ENCODE measurements at regions not wholly inside any gene's neighbourhood (a gene's known extent, or its start where the extent isn't known, plus 50 kb on each side); places are given as distances from the start of the nearest gene placed in this dataset.

- no peak for TF ChIP-seq NBN (conservative IDR thresholded peaks at IDR 0.05)
- TF ChIP-seq POGK (CRISPR knock-in tag; conservative IDR thresholded peaks at IDR 0.05) = no peak
- TF ChIP-seq ZFAT (CRISPR knock-in tag; conservative IDR thresholded peaks at IDR 0.05) = no peak
- no peak for TF ChIP-seq KAT7 (CRISPR knock-in tag; IDR thresholded peaks at IDR 0.05; ENCODE audit: borderline replicate concordance)
- TF ChIP-seq NFATC3 (CRISPR knock-in tag; IDR thresholded peaks at IDR 0.05) = no peak
- no peak for TF ChIP-seq ZNF235 (CRISPR knock-in tag; IDR thresholded peaks at IDR 0.05; ENCODE audit: borderline replicate concordance)
- TF ChIP-seq HOXD1 (CRISPR knock-in tag; IDR thresholded peaks at IDR 0.05) = no peak
Observed at GRCh38 chr1:96478228-96478627, 243.4 kb upstream of the PTBP2 start (continued).

DNA sequence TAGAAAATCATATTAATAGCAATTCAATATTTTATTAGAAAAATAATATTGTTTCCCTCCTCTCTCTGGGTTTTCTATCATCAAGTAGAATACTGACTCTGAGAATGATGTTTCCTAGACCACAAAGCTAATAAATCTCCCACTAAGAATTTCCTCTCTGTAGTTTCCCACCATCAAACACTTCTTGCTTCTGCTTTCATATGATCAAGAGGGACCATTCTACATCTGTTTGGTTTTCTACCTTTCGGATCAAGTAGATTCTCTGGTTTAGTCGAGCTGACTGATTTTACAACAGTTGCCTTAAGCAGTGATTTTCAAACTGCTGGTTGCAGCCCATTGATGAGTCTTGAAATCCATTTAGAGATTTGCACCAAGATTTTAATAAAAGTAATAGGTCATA lies 240.2 kb upstream of the PTBP2 start:
- Histone ChIP-seq H3K9me3 (ENCODE audit: low read length) (no peaks in the 10 kb centered on the region), H4K20me1 (ENCODE audit: insufficient read depth, low read length) (no peaks in the 10 kb centered on the region), H3K27me3 (ENCODE audit: control insufficient read depth in 1 of 2, insufficient read depth in 2 of 2, low read length in 2 of 2) (no peaks in the 10 kb centered on the region), H3K79me2 (ENCODE audit: insufficient read depth, low read length) (no peaks in the 10 kb centered on the region), H3K4me3 (replicated peaks in 1 of 3; ENCODE audit: insufficient read depth in 1 of 3, low read depth in 2 of 3, low read length in 3 of 3) (no peak overlapping the region), H3K27ac (ENCODE audit: extremely low read length, insufficient read depth, low read length) (no peak overlapping the region), H3K36me3 (replicated peaks in 1 of 2; ENCODE audit: control insufficient read depth in 1 of 2, insufficient read depth in 2 of 2, low read length in 2 of 2) (no peaks in the 10 kb centered on the region), H2AFZ (ENCODE audit: low read length) (no peak overlapping the region), H3K4me1 (ENCODE audit: insufficient read depth, low read length) (no peaks in the 10 kb centered on the region), H3K4me2 (ENCODE audit: low read depth, low read length) (no peak overlapping the region), H3K9ac (ENCODE audit: insufficient read depth, low read depth, low read length) (no peak overlapping the region)
- TF ChIP-seq ZNF441 (CRISPR knock-in tag; IDR thresholded peaks at IDR 0.05; ENCODE audit: borderline replicate concordance) = no peak
- TF ChIP-seq ZNF775 (CRISPR knock-in tag; IDR thresholded peaks at IDR 0.05; ENCODE audit: borderline replicate concordance) = no peak
- TF ChIP-seq GZF1 (CRISPR knock-in tag; IDR thresholded peaks at IDR 0.05) = no peak
- no peak for TF ChIP-seq ATF7-NPFF (CRISPR knock-in tag; IDR thresholded peaks at IDR 0.05; ENCODE audit: low read depth)
- no peak for TF ChIP-seq CENPT (CRISPR knock-in tag; IDR thresholded peaks at IDR 0.05; ENCODE audit: low read depth)
- no peak for TF ChIP-seq TBL1XR1 (IDR thresholded peaks at IDR 0.05; ENCODE audit: borderline replicate concordance, low read length, partially characterized antibody)
- TF ChIP-seq, protein P1, sequence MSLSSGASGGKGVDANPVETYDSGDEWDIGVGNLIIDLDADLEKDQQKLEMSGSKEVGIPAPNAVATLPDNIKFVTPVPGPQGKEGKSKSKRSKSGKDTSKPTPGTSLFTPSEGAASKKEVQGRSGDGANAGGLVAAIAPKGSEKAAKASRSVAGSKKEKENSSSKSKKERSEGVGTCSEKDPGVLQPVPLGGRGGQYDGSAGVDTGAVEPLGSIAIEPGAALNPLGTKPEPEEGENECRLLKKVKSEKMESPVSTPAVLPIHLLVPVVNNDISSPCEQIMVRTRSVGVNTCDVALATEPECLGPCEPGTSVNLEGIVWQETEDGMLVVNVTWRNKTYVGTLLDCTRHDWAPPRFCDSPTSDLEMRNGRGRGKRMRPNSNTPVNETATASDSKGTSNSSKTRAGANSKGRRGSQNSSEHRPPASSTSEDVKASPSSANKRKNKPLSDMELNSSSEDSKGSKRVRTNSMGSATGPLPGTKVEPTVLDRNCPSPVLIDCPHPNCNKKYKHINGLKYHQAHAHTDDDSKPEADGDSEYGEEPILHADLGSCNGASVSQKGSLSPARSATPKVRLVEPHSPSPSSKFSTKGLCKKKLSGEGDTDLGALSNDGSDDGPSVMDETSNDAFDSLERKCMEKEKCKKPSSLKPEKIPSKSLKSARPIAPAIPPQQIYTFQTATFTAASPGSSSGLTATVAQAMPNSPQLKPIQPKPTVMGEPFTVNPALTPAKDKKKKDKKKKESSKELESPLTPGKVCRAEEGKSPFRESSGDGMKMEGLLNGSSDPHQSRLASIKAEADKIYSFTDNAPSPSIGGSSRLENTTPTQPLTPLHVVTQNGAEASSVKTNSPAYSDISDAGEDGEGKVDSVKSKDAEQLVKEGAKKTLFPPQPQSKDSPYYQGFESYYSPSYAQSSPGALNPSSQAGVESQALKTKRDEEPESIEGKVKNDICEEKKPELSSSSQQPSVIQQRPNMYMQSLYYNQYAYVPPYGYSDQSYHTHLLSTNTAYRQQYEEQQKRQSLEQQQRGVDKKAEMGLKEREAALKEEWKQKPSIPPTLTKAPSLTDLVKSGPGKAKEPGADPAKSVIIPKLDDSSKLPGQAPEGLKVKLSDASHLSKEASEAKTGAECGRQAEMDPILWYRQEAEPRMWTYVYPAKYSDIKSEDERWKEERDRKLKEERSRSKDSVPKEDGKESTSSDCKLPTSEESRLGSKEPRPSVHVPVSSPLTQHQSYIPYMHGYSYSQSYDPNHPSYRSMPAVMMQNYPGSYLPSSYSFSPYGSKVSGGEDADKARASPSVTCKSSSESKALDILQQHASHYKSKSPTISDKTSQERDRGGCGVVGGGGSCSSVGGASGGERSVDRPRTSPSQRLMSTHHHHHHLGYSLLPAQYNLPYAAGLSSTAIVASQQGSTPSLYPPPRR (CRISPR knock-in tag; IDR thresholded peaks at IDR 0.05; ENCODE audit: borderline replicate concordance) = no peak
- no peak for TF ChIP-seq RCOR2 (CRISPR knock-in tag; IDR thresholded peaks at IDR 0.05)
- TF ChIP-seq ZNF138 (CRISPR knock-in tag; IDR thresholded peaks at IDR 0.05; ENCODE audit: low read depth) = no peak
- TF ChIP-seq, protein P2, sequence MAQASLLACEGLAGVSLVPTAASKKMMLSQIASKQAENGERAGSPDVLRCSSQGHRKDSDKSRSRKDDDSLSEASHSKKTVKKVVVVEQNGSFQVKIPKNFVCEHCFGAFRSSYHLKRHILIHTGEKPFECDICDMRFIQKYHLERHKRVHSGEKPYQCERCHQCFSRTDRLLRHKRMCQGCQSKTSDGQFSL (CRISPR knock-in tag; IDR thresholded peaks at IDR 0.05) = no peak
- no peak for TF ChIP-seq DR1 (CRISPR knock-in tag; IDR thresholded peaks at IDR 0.05)
- TF ChIP-seq, protein P3, sequence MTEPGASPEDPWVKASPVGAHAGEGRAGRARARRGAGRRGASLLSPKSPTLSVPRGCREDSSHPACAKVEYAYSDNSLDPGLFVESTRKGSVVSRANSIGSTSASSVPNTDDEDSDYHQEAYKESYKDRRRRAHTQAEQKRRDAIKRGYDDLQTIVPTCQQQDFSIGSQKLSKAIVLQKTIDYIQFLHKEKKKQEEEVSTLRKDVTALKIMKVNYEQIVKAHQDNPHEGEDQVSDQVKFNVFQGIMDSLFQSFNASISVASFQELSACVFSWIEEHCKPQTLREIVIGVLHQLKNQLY (CRISPR knock-in tag; IDR thresholded peaks at IDR 0.05) = no peak
- ChIA-PET POLR2A (no interaction called here), CTCF (ENCODE audit: low intra/inter-chr PET ratio, low total read pairs) (no interaction called here)
- in situ Hi-C loops (cut with HindIII; ENCODE audit: extremely low pct_ligation_motif_present, low pct_unique_long_range_greater_than_20kb) = no loop called here
- no TSS peak for BruUV-seq (replicated peaks)
- FAIRE-seq = no peak
- WGBS (ENCODE audit: low lambda C conversion rate) = 3% methylated on average over 2 of the region's 2 CpGs
- no peak for DNase-seq (ENCODE audit: low spot score)
- ATAC-seq = no peak
- intact Hi-C loops (cut with micrococcal nuclease; ENCODE audit: unreplicated experiment) = no loop called here
